Hepatocyte (in vitro differentiated cells): ENCODE measurements at regions not wholly inside any gene's neighbourhood (a gene's known extent, or its start where the extent isn't known, plus 50 kb on each side); places are given as distances from the start of the nearest gene placed in this dataset.

Experiments used
- DNase-seq: peaks from one replicate; pipeline ENCODE4 v3.0.0-alpha.2; 2016; ENCODE audit warnings: low spot score
- H2AFZ ChIP-seq: fragments of 200-600 bp; sonication (generic); 2 replicates; pipeline ENCODE4 v1.6.0; 2016; ENCODE audit warnings: antibody characterized with exemption, mild to moderate bottlenecking
- H3K27ac ChIP-seq: fragments of 200-600 bp; sonication (generic); 2 replicates; pipeline ENCODE4 v1.5.1; 2016; ENCODE audit warnings: mild to moderate bottlenecking
- H3K27me3 ChIP-seq: fragments of 200-600 bp; sonication (generic); 2 replicates; pipeline ENCODE4 v1.6.1; 2016
- H3K36me3 ChIP-seq: fragments of 200-600 bp; sonication (generic); replicated peaks from 2 replicates; pipeline ENCODE4 v1.5.1; 2016; ENCODE audit warnings: low read depth; ENCODE audit not compliant: insufficient read depth
- H3K4me1 ChIP-seq: fragments of 200-600 bp; sonication (generic); 2 replicates; pipeline ENCODE4 v1.5.1; 2016; ENCODE audit warnings: mild to moderate bottlenecking, moderate library complexity; ENCODE audit not compliant: insufficient read depth
- H3K4me2 ChIP-seq: fragments of 200-600 bp; sonication (generic); 2 replicates; pipeline ENCODE4 v1.6.0; 2016
- H3K4me3 ChIP-seq: fragments of 200-600 bp; sonication (generic); 2 replicates; pipeline ENCODE4 v1.5.1; 2016; ENCODE audit warnings: mild to moderate bottlenecking
- H3K79me2 ChIP-seq: fragments of 200-600 bp; sonication (generic); 2 replicates; pipeline ENCODE4 v1.6.0; 2017; ENCODE audit warnings: mild to moderate bottlenecking
- H3K9me2 ChIP-seq: fragments of 200-600 bp; sonication (generic); replicated peaks from 2 replicates; pipeline ENCODE4 v1.6.0; 2017; ENCODE audit warnings: mild to moderate bottlenecking; ENCODE audit not compliant: insufficient read depth
- H3K9me3 ChIP-seq: fragments of 200-600 bp; sonication (generic); 2 replicates; pipeline ENCODE4 v1.5.1; 2016; ENCODE audit warnings: low read depth, mild to moderate bottlenecking
- H4K20me1 ChIP-seq: fragments of 200-600 bp; sonication (generic); 2 replicates; pipeline ENCODE4 v1.6.0; 2016; ENCODE audit warnings: mild to moderate bottlenecking; ENCODE audit not compliant: insufficient read depth, poor library complexity, severe bottlenecking
- EZH2 ChIP-seq: fragments of 200-600 bp; sonication (generic); IDR thresholded peaks from 2 replicates; pipeline ENCODE4 v1.6.1; 2016; ENCODE audit warnings: antibody characterized with exemption, mild to moderate bottlenecking, borderline replicate concordance
- EZH2phosphoT487 ChIP-seq: fragments of 200-600 bp; sonication (generic); IDR thresholded peaks from one replicate; pipeline ENCODE4 v1.6.1; 2018; ENCODE audit warnings: antibody characterized with exemption, mild to moderate bottlenecking, low read depth, moderate library complexity; ENCODE audit not compliant: unreplicated experiment, severe bottlenecking
- WGBS: methylation state at CpG from one replicate; pipeline ENCODE4 v1.1.6; 2016; ENCODE audit warnings: low lambda C conversion rate; ENCODE audit errors: missing lambda C conversion rate; 5-methylcytosine and 5-hydroxymethylcytosine counted together
- TF ChIP-seq, protein P1 (sequence below): fragments of 200-600 bp; sonication (generic); IDR thresholded peaks from 2 replicates; pipeline ENCODE4 v1.5.1; 2016; ENCODE audit warnings: antibody characterized with exemption, mild to moderate bottlenecking; ENCODE audit not compliant: poor library complexity

DNA sequence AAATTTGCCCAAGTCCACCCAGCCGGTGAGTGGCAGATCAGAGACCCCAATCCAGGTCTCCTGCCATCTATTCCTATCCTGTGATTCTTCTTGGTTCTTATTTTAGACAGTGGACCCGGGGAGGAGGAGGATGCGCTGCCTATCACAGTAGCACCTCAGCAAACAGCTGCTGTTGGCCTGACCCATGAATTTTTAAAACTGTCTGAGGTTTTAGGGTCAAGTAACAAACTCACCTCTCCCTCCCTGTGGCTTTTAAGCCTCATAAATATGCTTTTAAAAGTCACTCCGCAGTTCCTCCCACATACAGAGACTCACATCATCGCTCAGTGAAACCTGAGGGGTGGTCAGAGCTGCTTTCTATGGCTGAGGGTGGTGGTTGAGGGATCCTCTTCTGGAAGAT lies 128.6 kb downstream of the NAV1 start:
- no peak for DNase-seq
- no peaks in the 10 kb centered on the region for H3K27me3 ChIP-seq
- H4K20me1 ChIP-seq: no peaks in the 10 kb centered on the region
- no peaks in the 10 kb centered on the region for H3K9me3 ChIP-seq
- H3K36me3 ChIP-seq: no peaks in the 10 kb centered on the region
- H3K9me2 ChIP-seq: no peaks in the 10 kb centered on the region
- H3K4me2 ChIP-seq: no peak overlapping the region
- no peak overlapping the region for H3K27ac ChIP-seq
- TF ChIP-seq EZH2 (no peak), EZH2phosphoT487 (no peak)
- TF ChIP-seq, protein P1, sequence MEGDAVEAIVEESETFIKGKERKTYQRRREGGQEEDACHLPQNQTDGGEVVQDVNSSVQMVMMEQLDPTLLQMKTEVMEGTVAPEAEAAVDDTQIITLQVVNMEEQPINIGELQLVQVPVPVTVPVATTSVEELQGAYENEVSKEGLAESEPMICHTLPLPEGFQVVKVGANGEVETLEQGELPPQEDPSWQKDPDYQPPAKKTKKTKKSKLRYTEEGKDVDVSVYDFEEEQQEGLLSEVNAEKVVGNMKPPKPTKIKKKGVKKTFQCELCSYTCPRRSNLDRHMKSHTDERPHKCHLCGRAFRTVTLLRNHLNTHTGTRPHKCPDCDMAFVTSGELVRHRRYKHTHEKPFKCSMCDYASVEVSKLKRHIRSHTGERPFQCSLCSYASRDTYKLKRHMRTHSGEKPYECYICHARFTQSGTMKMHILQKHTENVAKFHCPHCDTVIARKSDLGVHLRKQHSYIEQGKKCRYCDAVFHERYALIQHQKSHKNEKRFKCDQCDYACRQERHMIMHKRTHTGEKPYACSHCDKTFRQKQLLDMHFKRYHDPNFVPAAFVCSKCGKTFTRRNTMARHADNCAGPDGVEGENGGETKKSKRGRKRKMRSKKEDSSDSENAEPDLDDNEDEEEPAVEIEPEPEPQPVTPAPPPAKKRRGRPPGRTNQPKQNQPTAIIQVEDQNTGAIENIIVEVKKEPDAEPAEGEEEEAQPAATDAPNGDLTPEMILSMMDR: no peak
- 72% methylated on average over 5 of the region's 5 CpGs for WGBS
- H2AFZ ChIP-seq: no peak overlapping the region
- no peaks in the 10 kb centered on the region for H3K4me1 ChIP-seq
- no peak overlapping the region for H3K4me3 ChIP-seq
- H3K79me2 ChIP-seq: no peaks in the 10 kb centered on the region

DNA sequence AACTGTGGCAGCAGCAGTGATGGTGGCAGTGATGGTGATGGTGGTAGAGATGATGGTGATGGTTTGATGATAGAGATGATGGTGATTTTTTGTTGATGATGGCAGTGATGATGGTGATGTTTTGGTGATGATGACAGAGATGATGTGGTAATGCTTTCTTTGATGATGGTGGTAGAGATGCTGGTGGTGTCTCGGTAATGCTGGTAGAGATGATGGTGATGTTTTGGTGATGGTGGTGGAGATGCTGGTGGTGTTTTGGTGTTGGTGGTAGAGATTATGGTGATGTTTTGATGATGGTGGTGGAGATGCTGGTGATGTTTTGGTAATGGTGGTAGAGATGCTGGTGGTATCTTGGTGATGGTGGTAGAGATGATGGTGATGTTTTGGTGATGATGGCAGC lies 131.6 kb downstream of the NAV1 start:
- Histone ChIP-seq H3K79me2 (no peaks in the 10 kb centered on the region), H3K9me2 (no peaks in the 10 kb centered on the region), H3K4me2 (no peak overlapping the region), H3K27me3 (no peaks in the 10 kb centered on the region), H4K20me1 (no peaks in the 10 kb centered on the region), H3K9me3 (no peaks in the 10 kb centered on the region), H3K4me3 (no peak overlapping the region), H3K36me3 (no peaks in the 10 kb centered on the region), H3K4me1 (peaks cover 3% of the 10 kb centered on the region), H2AFZ (no peak overlapping the region), H3K27ac (no peak overlapping the region)
- 100% methylated on average over 1 of the region's 1 CpG for WGBS
- TF ChIP-seq, protein P1: no peak
- no peak for DNase-seq

DNA sequence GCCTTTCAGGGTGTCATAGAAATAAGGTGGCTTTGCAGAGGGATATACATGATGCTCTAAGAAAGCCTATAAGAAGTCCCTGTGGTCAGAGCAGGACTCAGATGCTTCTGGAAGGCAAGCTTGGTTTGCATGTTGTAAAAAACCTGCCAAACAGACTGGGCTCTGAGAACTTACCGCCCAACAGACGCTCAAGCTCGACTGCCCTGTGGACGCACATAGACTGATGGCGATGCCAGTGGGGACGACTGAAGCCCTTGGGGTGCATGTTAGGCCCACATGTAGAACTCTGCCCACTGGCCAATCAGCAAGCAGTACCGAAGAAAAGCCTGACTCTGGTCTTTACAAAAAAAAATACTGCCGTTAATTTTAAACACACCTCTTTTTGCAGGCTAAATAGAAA lies 133.8 kb downstream of the NAV1 start:
- H2AFZ ChIP-seq: no peak overlapping the region
- peaks cover 2% of the 10 kb centered on the region for H3K79me2 ChIP-seq
- H3K9me3 ChIP-seq: no peaks in the 10 kb centered on the region
- WGBS: 86% methylated on average over 8 of the region's 8 CpGs
- TF ChIP-seq EZH2 (no peak), EZH2phosphoT487 (no peak)
- TF ChIP-seq, protein P1: no peak
- no peaks in the 10 kb centered on the region for H3K9me2 ChIP-seq
- no peaks in the 10 kb centered on the region for H4K20me1 ChIP-seq
- H3K4me3 ChIP-seq: no peak overlapping the region
- peak overlapping the region; percentile 37 for H3K4me2 ChIP-seq
- no peaks in the 10 kb centered on the region for H3K27me3 ChIP-seq
- no peak for DNase-seq
- peaks cover 14% of the 10 kb centered on the region for H3K4me1 ChIP-seq
- peak overlapping the region; percentile 36 for H3K27ac ChIP-seq
- H3K36me3 ChIP-seq: no peaks in the 10 kb centered on the region

DNA sequence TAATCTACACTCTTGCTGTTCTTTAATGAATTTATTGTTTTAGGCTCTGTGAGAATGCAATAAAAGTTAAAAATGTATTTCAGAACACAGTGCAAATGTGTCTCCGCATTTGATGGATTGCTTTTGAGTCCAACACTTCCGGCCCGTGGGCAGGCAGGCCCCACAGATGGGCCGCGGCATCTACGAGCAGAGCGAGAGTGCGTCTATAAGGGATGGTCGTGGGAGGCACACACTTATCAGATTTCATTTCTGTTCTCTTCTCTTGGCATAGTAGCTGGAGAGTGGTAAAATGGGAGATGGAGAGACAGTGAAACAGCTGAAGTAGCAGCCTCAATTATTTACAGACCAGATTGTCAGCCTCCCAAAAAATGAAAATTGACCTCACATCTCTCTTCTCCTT lies 134.2 kb downstream of the NAV1 start:
- H4K20me1 ChIP-seq: no peaks in the 10 kb centered on the region
- H3K27me3 ChIP-seq: no peaks in the 10 kb centered on the region
- H3K4me2 ChIP-seq: peak overlapping the region; percentile 37
- H3K27ac ChIP-seq: peak overlapping the region; percentile 36
- DNase-seq: no peak
- no peaks in the 10 kb centered on the region for H3K9me3 ChIP-seq
- H3K4me1 ChIP-seq: peaks cover 14% of the 10 kb centered on the region
- H3K4me3 ChIP-seq: no peak overlapping the region
- H3K79me2 ChIP-seq: peaks cover 2% of the 10 kb centered on the region
- H2AFZ ChIP-seq: no peak overlapping the region
- WGBS: 55% methylated on average over 9 of the region's 9 CpGs
- TF ChIP-seq EZH2phosphoT487: no peak
- TF ChIP-seq EZH2: no peak
- TF ChIP-seq, protein P1: no peak
- H3K36me3 ChIP-seq: no peaks in the 10 kb centered on the region
- no peaks in the 10 kb centered on the region for H3K9me2 ChIP-seq
